HG02759 (cell line): ENCODE measurements at regions not wholly inside any gene's neighbourhood (a gene's known extent, or its start where the extent isn't known, plus 50 kb on each side); places are given as distances from the start of the nearest gene placed in this dataset.

Experiments used
- ATAC-seq: cut with Tn5 transposase; IDR thresholded peaks from one replicate; pipeline ENCODE4 v1.9.1; 2021; ENCODE audit warnings: mild to moderate bottlenecking, moderate library complexity; ENCODE audit not compliant: unreplicated experiment

DNA sequence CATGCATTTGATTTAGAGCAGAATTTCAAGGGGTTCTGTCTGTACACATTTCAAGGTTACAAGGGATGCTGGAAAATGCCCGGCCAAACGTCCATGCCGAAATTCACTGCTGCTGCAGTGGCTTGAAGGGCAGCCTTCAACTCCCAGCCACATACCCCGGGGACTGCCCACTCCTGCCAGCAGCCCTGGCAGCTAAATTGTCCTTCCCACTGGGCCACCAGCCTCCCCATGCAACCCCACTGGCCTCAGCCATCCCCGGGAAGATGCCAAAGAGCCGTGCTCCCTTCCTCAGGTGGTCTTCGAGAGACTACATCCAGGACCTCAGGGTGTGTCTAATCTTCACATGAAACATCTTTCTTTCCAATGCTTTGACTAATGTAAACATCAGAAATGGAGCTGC is 478.7 kb upstream of the MYT1L start:
- no peak for ATAC-seq

- ATAC-seq, result no peak
These were observed 477.5 kb upstream of the MYT1L start for GRCh38 chr2:2808551-2809058.

DNA sequence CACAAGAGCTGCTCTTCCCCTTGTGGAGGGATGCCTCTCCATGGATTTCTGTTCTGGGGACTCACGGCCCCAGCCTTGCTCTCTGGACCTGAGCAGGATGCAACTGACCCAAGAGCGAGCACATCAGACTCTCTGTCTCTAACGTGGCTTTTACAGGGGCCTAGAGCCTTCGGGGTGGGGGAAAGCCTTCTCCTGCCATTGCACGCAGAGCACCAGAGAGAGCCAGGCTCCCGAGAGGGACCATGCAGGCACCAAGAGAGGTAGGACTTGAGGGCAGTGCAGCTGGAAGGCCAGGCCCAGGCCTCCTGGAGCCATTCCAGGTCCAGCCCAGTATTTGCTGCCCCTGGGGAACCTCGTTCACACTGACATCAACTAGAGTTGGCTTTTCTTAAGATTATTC is 475.6 kb upstream of the MYT1L start:
- no peak for ATAC-seq

DNA sequence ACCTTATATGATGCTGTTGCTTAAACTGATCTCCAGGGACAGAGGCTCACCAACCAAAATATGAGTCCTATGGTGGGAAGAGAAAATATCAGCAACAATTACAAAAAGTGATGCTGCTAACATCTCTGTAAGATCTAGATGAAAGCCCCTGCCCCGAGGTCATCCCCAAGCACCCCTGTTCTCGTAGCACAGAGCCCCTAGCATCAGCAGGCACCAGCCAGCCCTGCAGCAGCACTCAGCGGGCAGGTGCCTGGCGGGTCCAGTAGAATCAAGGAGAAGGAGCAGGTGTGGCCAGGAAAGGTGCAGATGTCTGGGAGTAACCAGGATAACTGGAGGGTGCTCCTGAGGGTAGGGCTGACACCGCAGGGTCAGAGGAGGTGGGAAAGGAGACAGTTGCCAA is 474.2 kb upstream of the MYT1L start:
- ATAC-seq, result no peak

- no peak for ATAC-seq
These were observed 473.5 kb upstream of the MYT1L start for GRCh38 chr2:2804528-2804927.

- no peak for ATAC-seq
These were observed 470.4 kb upstream of the MYT1L start for GRCh38 chr2:2801458-2801857.

GRCh38 chr2:2800697-2801096 is 469.6 kb upstream of the MYT1L start:
- ATAC-seq, result no peak

- ATAC-seq, result no peak
These were observed 468.9 kb upstream of the MYT1L start for GRCh38 chr2:2800001-2800400.

GRCh38 chr2:2799151-2799697 is 468.1 kb upstream of the MYT1L start:
- no peak for ATAC-seq

GRCh38 chr2:2798337-2798736 is 467.3 kb upstream of the MYT1L start:
- ATAC-seq, result no peak

DNA sequence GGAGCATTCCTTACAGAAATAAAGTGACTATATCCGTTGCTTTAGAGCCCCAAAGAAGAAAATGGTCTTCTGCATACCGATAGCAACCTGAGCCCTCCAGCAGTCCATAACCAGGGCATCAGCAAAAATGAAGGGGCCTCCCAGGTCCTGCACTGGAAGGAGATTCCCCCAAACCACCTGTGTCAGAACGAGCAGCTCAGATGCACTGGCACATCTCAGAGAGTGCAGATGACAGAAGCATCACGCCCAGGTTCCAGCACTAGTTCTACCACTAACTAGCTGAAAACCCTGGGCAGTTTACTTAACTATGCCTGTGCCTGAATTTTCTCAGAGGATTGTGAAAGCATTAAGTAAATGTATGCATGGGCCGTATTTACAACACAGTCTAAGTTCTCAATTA is 466.7 kb upstream of the MYT1L start:
- ATAC-seq, result no peak

GRCh38 chr2:2796207-2796606 is 465.1 kb upstream of the MYT1L start:
- ATAC-seq, result no peak

- no peak for ATAC-seq
These were observed 464.5 kb upstream of the MYT1L start for GRCh38 chr2:2795438-2796091.

DNA sequence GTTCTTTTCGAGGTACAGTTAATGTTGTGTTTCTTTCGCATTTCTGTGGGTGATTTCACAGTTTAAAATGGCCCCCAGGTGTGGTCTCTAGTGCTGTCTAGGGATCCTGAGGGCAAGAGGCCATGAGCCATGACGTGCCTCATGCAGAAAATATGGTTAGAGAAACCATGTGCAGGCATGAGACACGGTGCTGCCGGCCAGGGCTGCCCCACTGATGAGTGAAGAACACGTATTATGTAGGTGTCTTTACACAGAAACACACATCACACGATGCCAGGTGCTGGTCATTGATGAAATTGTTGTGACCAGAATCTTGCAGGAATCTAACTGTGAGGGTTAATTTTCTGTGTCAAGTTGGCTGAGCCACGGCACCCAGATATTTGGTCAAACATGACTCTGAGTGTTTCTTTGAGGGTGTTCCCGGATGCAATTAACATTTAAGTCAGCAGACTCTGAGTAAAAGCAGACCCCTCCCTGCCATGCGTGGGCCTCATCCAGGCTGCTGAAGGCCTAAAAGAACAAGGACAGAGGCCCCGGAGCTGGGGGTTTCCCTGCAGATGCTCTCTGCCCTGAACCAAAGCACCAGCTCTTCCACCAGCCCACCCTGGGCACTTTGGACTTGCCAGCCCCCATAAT is 463.0 kb upstream of the MYT1L start:
- ATAC-seq, result no peak

- ATAC-seq, result no peak
These were observed 462.4 kb upstream of the MYT1L start for GRCh38 chr2:2793514-2793913.

- ATAC-seq, result no peak
These were observed 460.5 kb upstream of the MYT1L start for GRCh38 chr2:2791606-2792005.

DNA sequence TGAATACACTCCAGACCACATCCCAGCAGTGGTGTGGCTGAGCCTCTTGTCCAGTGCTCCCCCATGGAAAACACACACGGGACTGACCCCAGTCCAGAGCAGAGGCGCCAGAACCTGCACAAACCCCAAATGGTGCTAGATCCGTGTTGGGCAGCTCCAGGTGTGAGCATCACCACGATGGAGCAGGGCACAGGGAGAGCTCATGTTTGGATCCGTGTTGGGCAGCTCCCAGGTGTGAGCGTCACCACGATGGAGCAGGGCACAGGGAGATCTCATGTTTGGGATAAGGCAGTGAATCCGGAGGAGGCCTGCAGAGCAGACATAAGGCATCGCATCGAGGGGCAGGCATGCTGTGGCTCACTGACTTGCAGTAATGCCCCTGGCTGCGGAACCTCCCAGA is 460.0 kb upstream of the MYT1L start:
- no peak for ATAC-seq

- no peak for ATAC-seq
These were observed 457.0 kb upstream of the MYT1L start for GRCh38 chr2:2788076-2788475.

GRCh38 chr2:2787301-2787907 is 456.3 kb upstream of the MYT1L start:
- no peak for ATAC-seq

DNA sequence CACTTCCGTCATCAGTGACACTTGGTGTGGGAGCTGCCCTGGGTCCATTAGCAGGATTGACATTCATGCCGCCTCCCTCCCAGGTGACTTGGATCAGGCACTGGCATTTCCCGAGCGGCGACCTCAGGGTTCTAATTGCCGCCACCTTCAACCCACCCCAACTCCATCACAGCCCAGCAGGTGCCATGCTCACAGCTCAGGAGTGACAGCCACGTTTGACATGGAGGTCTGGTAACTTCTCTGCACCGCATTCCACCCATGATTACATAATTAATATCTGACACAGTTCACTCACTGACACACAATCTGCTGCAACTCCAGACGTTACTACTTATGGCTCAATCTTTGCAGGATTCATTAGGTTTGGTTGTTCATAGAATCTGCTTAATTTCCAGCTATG is 450.9 kb upstream of the MYT1L start:
- ATAC-seq, result no peak

GRCh38 chr2:2779727-2780126 is 448.7 kb upstream of the MYT1L start:
- ATAC-seq, result no peak

GRCh38 chr2:2777876-2778275 is 446.8 kb upstream of the MYT1L start:
- no peak for ATAC-seq
